PC-9 (cell line): ENCODE measurements at regions not wholly inside any gene's neighbourhood (a gene's known extent, or its start where the extent isn't known, plus 50 kb on each side); places are given as distances from the start of the nearest gene placed in this dataset.

Source experiments
- EZH2 ChIP-seq: fragments of 200-600 bp; sonication (generic); IDR thresholded peaks from 2 replicates; pipeline ENCODE4 v1.8.0; 2017; ENCODE audit warnings: antibody characterized with exemption, low read depth
- TF ChIP-seq, protein P1 (sequence below): fragments of 200-600 bp; sonication (generic); conservative IDR thresholded peaks from 2 replicates; pipeline ENCODE4 v1.6.1; 2017; ENCODE audit warnings: mixed run types, antibody characterized with exemption, mild to moderate bottlenecking, moderate library complexity

DNA sequence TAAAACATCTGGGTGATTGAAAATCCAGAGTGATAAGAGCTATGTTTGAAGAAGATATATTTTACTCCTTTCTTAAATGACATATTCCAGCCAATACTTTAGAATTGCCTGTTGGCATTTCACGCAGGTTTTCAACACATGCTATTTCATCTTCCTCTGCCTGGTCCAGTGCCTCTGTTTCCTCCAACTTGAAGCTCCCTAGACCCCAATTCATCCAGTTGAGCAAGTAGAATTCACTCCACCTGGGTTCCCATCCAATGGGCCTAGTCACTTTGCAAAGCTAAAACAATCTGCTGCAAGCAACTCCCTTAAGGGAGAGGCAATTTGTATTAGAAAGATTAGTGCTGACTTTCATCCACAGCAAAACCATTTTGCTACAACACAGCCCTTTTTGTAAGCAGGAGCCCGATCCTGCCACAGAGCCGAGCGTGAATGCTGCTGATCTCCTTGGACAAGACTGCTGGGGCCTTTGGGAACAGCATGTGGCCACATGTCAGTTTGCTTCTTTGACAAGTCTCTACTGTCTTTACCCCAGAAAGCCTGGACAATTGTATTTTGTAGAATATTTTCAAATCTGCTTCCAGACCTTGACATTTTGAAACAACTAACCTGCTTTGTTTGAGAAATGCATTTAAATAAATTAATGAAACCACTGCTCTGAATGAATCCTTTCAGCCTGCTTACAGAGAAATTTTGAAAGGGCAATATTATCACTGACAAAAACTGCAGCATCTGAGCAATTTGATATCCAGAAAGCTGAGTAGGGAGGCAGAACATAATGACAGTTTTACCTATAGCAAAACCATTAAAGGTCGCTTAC is 259.1 kb downstream of the TDRD15 start:
- TF ChIP-seq, protein P1, sequence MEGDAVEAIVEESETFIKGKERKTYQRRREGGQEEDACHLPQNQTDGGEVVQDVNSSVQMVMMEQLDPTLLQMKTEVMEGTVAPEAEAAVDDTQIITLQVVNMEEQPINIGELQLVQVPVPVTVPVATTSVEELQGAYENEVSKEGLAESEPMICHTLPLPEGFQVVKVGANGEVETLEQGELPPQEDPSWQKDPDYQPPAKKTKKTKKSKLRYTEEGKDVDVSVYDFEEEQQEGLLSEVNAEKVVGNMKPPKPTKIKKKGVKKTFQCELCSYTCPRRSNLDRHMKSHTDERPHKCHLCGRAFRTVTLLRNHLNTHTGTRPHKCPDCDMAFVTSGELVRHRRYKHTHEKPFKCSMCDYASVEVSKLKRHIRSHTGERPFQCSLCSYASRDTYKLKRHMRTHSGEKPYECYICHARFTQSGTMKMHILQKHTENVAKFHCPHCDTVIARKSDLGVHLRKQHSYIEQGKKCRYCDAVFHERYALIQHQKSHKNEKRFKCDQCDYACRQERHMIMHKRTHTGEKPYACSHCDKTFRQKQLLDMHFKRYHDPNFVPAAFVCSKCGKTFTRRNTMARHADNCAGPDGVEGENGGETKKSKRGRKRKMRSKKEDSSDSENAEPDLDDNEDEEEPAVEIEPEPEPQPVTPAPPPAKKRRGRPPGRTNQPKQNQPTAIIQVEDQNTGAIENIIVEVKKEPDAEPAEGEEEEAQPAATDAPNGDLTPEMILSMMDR: no peak
- no peak for TF ChIP-seq EZH2
